Spleen (tissue), 7 donors: ENCODE measurements at regions not wholly inside any gene's neighbourhood (a gene's known extent, or its start where the extent isn't known, plus 50 kb on each side); places are given as distances from the start of the nearest gene placed in this dataset.

Source experiments
- CTCF ChIP-seq, 11 experiments: fragments of 200-600 bp in 7 of 11; fragments of 450-650 bp in 4 of 11; sonication (generic) in 4 of 11; IDR thresholded peaks in 8 of 11; conservative IDR thresholded peaks in 3 of 11; 1 replicate in 7 of 11; 2 replicates in 4 of 11; pipeline versions ENCODE4 v1.4.0 to v1.8.0; 2016 to 2021; ENCODE audit warnings: antibody characterized with exemption in 11 of 11, inconsistent platforms in 4 of 11, mild to moderate bottlenecking in 1 of 11
- POLR2A ChIP-seq, 3 donors: fragments of 450-650 bp; IDR thresholded peaks; one replicate each; pipeline ENCODE4 v1.5.1; 2017; ENCODE audit warnings: antibody characterized with exemption in 3 of 3, mild to moderate bottlenecking in 1 of 3
- donor health status: DM: no; HTN: no; CAD: no; lungs with moderate emphysema.
- donor health status: DM: no; HTN: no; CAD: no.
- donor health status: DM: no; HTN: no; CAD: no.

GRCh38 chr13:24092108-24092507 is 68.4 kb upstream of the SPATA13 start:
- TF ChIP-seq CTCF (IDR thresholded peaks at IDR 0.05 in 8 of 11, conservative IDR thresholded peaks at IDR 0.05 in 3 of 11) (no peak), POLR2A (IDR thresholded peaks at IDR 0.05) (no peak)
